ENCODE measurements at regions not wholly inside any gene's neighbourhood (a gene's known extent, or its start where the extent isn't known, plus 50 kb on each side); places are given as distances from the start of the nearest gene placed in this dataset.

DNA sequence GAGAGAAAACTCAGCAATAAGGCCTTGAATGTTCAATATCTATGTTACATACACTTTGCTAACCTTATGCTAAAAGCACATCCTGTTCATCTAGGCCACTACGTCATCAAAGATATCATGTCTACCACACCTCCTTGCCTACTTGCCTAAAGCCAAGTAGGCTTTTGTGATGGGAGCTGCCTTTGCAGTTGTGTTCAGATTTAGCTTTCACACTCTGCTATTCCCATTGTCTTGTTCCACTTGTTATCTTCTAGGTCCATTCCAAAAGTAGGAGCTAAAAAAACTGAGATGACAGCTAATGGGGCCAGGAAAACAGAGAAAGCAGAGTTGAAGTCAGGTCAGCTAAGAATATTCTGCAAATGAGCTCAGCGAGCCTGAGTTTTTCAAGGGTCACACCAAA is 153.6 kb upstream of the EDNRA start:
- TF ChIP-seq ESRRG (CRISPR knock-in tag; IDR thresholded peaks at IDR 0.05) (no peak), SNAI2 (CRISPR knock-in tag; IDR thresholded peaks at IDR 0.05) (no peak), ZNF70 (CRISPR knock-in tag; IDR thresholded peaks at IDR 0.05) (no peak)
- TF ChIP-seq, protein P1, sequence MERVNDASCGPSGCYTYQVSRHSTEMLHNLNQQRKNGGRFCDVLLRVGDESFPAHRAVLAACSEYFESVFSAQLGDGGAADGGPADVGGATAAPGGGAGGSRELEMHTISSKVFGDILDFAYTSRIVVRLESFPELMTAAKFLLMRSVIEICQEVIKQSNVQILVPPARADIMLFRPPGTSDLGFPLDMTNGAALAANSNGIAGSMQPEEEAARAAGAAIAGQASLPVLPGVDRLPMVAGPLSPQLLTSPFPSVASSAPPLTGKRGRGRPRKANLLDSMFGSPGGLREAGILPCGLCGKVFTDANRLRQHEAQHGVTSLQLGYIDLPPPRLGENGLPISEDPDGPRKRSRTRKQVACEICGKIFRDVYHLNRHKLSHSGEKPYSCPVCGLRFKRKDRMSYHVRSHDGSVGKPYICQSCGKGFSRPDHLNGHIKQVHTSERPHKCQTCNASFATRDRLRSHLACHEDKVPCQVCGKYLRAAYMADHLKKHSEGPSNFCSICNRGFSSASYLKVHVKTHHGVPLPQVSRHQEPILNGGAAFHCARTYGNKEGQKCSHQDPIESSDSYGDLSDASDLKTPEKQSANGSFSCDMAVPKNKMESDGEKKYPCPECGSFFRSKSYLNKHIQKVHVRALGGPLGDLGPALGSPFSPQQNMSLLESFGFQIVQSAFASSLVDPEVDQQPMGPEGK (CRISPR knock-in tag; IDR thresholded peaks at IDR 0.05; ENCODE audit: borderline replicate concordance) = no peak
